22Rv1 (cell line): ENCODE measurements at regions not wholly inside any gene's neighbourhood (a gene's known extent, or its start where the extent isn't known, plus 50 kb on each side); places are given as distances from the start of the nearest gene placed in this dataset.

ENCODE experiments used
- H3K27ac ChIP-seq: fragments of 450-650 bp; 2 replicates; pipeline ENCODE4 v1.5.1; 2017
- ZFX ChIP-seq: fragments of 450-650 bp; IDR thresholded peaks from 2 replicates; pipeline ENCODE4 v1.6.1; 2017; ENCODE audit warnings: antibody characterized with exemption, borderline replicate concordance
- TF ChIP-seq, protein P1 (sequence below): fragments of 450-650 bp; IDR thresholded peaks from 2 replicates; pipeline ENCODE4 v1.5.1; 2017; ENCODE audit warnings: mild to moderate bottlenecking

DNA sequence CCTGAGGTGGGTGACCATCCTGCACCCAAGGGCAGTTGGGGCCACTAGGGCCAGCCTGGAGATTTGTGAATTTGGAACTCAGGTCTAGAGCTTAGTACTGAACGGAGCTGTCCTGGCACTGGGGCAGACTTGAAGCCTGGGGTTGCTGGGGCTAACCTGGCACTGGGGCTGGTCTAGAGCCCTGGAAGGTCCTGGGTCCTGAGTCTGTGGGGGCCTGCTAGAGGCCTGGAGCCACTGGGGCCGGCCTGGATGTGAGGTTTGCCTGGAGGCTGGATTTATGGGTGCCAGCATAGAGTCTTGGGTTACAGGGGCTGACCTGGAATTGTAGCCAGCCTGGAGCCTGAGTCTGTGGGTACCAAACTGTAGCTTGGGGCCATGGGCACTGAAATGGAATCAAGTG lies 1216.9 kb downstream of the CDH11 start:
- no peak for TF ChIP-seq ZFX
- TF ChIP-seq, protein P1, sequence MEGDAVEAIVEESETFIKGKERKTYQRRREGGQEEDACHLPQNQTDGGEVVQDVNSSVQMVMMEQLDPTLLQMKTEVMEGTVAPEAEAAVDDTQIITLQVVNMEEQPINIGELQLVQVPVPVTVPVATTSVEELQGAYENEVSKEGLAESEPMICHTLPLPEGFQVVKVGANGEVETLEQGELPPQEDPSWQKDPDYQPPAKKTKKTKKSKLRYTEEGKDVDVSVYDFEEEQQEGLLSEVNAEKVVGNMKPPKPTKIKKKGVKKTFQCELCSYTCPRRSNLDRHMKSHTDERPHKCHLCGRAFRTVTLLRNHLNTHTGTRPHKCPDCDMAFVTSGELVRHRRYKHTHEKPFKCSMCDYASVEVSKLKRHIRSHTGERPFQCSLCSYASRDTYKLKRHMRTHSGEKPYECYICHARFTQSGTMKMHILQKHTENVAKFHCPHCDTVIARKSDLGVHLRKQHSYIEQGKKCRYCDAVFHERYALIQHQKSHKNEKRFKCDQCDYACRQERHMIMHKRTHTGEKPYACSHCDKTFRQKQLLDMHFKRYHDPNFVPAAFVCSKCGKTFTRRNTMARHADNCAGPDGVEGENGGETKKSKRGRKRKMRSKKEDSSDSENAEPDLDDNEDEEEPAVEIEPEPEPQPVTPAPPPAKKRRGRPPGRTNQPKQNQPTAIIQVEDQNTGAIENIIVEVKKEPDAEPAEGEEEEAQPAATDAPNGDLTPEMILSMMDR: no peak
- no peak overlapping the region for H3K27ac ChIP-seq

DNA sequence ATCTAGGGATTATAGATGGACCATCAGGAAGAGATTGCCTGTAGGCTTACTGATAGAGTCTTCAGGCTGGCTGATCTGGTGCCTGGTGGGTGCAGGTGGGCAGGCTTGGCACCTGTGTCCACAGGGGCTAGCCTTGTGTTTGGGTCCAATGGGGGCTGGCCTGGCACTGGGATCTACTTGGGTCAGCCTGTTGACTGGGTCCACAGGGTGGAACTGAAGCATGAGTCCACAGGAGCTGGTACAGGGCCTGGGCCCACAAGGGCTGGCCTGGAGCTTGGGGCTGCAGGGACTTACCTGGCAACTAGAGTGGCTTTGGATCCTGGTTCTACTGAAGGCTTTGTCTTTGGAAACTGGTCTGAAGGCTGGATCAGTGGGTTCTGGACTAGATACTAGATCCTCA lies 1217.7 kb downstream of the CDH11 start:
- no peak for TF ChIP-seq ZFX
- TF ChIP-seq, protein P1: no peak
- H3K27ac ChIP-seq: no peak overlapping the region

DNA sequence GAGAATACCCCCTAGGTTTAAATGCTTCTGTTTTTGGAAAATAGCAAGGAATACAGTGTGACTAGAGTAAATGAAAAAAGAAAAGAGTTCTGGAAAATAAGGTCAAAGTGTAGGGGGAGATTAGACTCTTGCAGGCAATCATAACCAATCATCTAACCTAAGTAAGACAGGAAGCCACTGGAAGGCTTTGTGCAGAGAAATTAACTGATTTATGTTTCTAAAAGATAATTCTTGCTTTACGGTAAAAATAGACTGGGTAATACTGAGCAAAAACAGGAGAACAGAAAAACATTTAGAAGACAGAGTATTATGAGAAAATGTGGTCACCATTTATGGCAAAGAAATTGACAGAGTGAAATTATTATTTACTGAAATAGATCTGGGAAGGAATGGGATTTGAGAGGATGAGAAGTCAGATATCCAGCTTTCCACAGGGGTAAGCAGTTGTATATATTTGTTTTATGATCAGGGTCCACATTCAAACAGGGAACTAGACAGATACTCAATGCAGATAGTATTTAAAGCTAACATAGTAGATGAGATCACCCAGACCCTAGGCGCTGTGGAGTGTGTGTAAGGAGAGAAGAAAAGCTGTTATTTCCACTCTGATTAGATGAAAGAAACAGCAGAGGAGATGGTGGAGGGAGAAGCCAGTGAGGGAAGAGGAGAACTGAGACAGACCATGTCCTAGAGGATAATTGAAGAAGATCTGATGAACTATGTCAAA lies 1225.3 kb downstream of the CDH11 start:
- TF ChIP-seq, protein P1: no peak
- no peak for TF ChIP-seq ZFX
- H3K27ac ChIP-seq: no peak overlapping the region

DNA sequence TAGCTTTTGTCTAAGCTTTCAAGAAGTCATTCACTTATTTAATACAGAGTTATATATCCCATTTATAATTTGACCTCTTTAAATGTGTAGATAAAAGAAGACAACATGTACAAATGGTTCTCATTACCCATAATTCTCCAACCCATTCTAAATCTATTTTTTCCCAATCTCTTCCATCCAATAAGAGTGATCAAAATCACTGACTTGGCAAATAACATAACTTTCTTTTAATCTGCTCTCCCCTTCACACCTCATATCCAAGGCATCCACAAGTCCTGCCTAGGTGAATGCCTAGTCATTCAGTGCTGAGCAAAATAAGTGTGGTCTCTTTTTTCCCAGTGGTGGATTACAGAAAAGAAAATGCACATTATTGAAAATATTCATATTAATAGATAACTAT lies 1231.1 kb downstream of the CDH11 start:
- TF ChIP-seq, protein P1: no peak
- TF ChIP-seq ZFX: no peak

DNA sequence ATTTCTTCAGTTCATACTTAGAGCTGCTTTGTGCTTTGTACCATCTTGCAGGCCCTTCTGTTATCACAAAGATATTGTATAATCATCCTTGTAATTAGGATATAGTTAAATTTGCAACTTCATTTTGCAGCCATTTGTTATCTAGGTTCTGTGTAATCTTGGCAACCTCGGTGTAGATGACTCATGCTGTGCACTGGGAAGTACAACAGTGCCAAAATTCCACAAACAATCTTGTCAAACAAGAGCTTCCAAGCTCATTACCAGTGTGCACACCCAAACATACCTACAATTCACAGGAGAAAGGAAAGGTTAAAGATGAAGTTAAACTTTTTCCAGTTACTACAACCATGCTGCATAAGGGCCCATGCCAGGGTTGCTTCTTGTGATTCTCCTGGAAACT lies 1231.8 kb downstream of the CDH11 start:
- no peak overlapping the region for H3K27ac ChIP-seq
- TF ChIP-seq, protein P1: no peak
- TF ChIP-seq ZFX: no peak

More for the DNA sequence above, 1231.1 kb downstream of the CDH11 start:
- no peak overlapping the region for H3K27ac ChIP-seq

DNA sequence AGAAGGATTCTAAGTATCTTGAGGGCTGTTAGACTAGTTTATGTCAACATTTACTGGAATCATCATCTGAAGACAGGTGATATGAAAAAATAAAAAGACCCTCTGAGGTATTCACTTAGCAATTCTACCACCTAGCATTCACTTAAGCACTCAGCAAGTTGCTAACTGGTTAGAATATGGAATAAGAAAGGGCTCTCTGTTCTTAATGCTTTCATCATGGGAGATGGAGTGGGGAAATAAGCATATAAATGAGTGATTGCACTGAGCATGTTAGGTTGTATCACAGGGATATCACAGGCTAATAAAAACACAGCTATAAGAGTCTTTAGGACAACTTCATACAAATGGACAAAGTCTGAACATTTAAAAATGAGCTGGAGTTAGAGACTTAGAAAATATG lies 1238.8 kb downstream of the CDH11 start:
- TF ChIP-seq ZFX: no peak
- TF ChIP-seq, protein P1: no peak
- no peak overlapping the region for H3K27ac ChIP-seq

DNA sequence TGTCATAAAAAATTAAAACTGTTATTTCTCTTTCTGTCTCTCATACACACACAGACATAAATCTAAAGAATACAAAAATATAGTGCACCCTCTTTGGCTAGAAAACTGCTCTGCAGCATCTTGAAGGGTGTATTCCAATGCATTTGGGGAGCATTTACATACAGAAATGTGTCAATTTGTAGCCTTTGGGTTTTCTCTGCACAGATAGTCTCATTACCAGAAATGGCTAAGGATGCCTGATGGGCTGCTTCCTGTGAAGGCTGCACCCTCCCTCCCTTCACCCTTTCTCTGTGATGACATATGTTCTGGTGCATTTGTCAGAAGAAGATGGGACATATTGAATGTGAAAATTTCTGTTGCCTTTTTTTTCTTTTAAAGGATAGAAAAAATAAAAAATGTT lies 1239.3 kb downstream of the CDH11 start:
- H3K27ac ChIP-seq: no peak overlapping the region
- TF ChIP-seq, protein P1: no peak
- no peak for TF ChIP-seq ZFX
